ENCODE measurements at regions not wholly inside any gene's neighbourhood (a gene's known extent, or its start where the extent isn't known, plus 50 kb on each side); places are given as distances from the start of the nearest gene placed in this dataset.

DNA sequence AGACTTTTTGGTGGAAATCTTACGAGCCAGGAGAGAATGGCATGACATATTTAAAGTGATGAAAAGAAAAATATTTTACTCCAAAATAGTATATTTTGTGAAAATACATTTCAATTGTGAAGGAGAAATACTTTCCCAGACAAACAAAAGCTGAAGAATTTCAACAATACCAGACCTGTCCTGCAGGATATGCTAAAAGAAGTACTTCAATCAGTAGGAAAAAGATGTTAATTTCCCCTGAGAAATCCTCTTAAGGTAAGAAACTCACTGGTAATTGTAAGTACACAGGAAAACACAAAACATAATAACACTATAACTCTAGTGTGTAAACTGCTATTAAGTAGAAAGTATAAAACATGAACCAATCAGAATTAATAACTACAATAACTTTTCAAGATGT, 341.8 kb upstream of the GJE1 start:
- Histone ChIP-seq H3K4me3 (no peak overlapping the region), H3K9me3 (replicated peaks; ENCODE audit: control insufficient read depth, insufficient read depth, low read depth, low read length) (no peaks in the 10 kb centered on the region), H3K4me1 (replicated peaks in 1 of 2; ENCODE audit: control insufficient read depth in 2 of 2, insufficient read depth in 2 of 2, low read length in 2 of 2) (no peaks in the 10 kb centered on the region), H2AFZ (ENCODE audit: low read depth, low read length) (no peak overlapping the region), H3K79me2 (ENCODE audit: control insufficient read depth, insufficient read depth, low read length) (no peaks in the 10 kb centered on the region), H4K20me1 (replicated peaks; ENCODE audit: control insufficient read depth, insufficient read depth, low read length) (no peaks in the 10 kb centered on the region), H3K36me3 (ENCODE audit: control insufficient read depth, insufficient read depth, low read length) (no peaks in the 10 kb centered on the region), H3K27me3 (ENCODE audit: control insufficient read depth in 2 of 2, insufficient read depth in 2 of 2, low read length in 2 of 2) (no peaks in the 10 kb centered on the region), H3K9ac (ENCODE audit: insufficient read depth in 1 of 2, low read depth in 2 of 2, low read length in 2 of 2) (no peak overlapping the region), H3K4me2 (ENCODE audit: insufficient read depth, low read length) (no peak overlapping the region), H3K27ac (ENCODE audit: extremely low read depth, low read depth, low read length) (no peak overlapping the region), H3K9me1 (ENCODE audit: control insufficient read depth, insufficient read depth, low read length) (no peaks in the 10 kb centered on the region)
- no peak for FAIRE-seq
- intact Hi-C loops (cut with micrococcal nuclease), result no loop called here
- in situ Hi-C loops (cut with MboI), result no loop called here
- ChIA-PET CTCF (ENCODE audit: low intra/inter-chr PET ratio) (no interaction called here), POLR2A (interaction anchor here (0.7 kb wide), 1 partner anchor 19 kb away, joined by 3 read pairs; no protein-coding TSS in a partner anchor)
- no peak for DNase-seq (ENCODE audit: extremely low read depth in 1 of 4, low spot score in 3 of 4)
- no peak for TF ChIP-seq KLF6 (CRISPR knock-in tag; IDR thresholded peaks at IDR 0.05; ENCODE audit: borderline replicate concordance)
- no peak for ATAC-seq
- no TSS peak for BruUV-seq (replicated peaks)
- whole genome bisulfite sequencing (ENCODE audit: insufficient coverage, low coverage, missing lambda C conversion rate), result 19% methylated on average over 1 of the region's 1 CpG

DNA sequence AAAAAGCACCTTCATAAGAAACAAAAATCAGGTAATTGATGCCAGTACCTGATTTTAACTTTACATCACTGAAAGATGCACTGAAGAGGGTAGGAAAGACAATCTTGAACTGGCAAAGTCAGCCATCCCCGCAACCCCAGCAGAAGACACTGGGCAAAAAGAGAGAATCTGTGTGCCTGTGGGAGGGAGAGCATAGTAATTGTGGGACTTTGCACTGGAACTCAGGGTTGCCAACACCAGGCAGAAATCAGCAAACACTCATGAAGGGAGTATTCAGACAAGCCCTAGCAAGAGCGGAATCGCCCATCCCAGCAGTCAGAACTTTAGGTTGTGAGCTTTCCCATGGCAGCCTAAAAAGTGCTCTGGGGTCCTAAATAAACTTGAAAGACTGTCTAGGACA, 344.6 kb upstream of the GJE1 start:
- H3K9me1 ChIP-seq (ENCODE audit: control insufficient read depth, insufficient read depth, low read length), result no peaks in the 10 kb centered on the region
- FAIRE-seq, result no peak
- 38% methylated on average over 3 of the region's 3 CpGs for WGBS (ENCODE audit: insufficient coverage, low coverage, missing lambda C conversion rate)
- H2AFZ ChIP-seq (ENCODE audit: low read depth, low read length), result no peak overlapping the region
- H3K79me2 ChIP-seq (ENCODE audit: control insufficient read depth, insufficient read depth, low read length), result no peaks in the 10 kb centered on the region
- no peaks in the 10 kb centered on the region for H3K4me1 ChIP-seq (replicated peaks in 1 of 2; ENCODE audit: control insufficient read depth in 2 of 2, insufficient read depth in 2 of 2, low read length in 2 of 2)
- no peak for ATAC-seq
- H3K9me3 ChIP-seq (replicated peaks; ENCODE audit: control insufficient read depth, insufficient read depth, low read depth, low read length), result no peaks in the 10 kb centered on the region
- H3K27ac ChIP-seq (ENCODE audit: extremely low read depth, low read depth, low read length), result no peak overlapping the region
- no peaks in the 10 kb centered on the region for H3K36me3 ChIP-seq (ENCODE audit: control insufficient read depth, insufficient read depth, low read length)
- BruUV-seq (replicated peaks), result no TSS peak
- H3K9ac ChIP-seq (ENCODE audit: insufficient read depth in 1 of 2, low read depth in 2 of 2, low read length in 2 of 2), result no peak overlapping the region
- intact Hi-C loops (cut with micrococcal nuclease) (no loop called here), in situ Hi-C loops (cut with MboI) (no loop called here)
- no peak overlapping the region for H3K4me2 ChIP-seq (ENCODE audit: insufficient read depth, low read length)
- no peaks in the 10 kb centered on the region for H4K20me1 ChIP-seq (replicated peaks; ENCODE audit: control insufficient read depth, insufficient read depth, low read length)
- ChIA-PET CTCF (ENCODE audit: low intra/inter-chr PET ratio) (no interaction called here), POLR2A (no interaction called here)
- H3K27me3 ChIP-seq (ENCODE audit: control insufficient read depth in 2 of 2, insufficient read depth in 2 of 2, low read length in 2 of 2), result no peaks in the 10 kb centered on the region
- no peak for DNase-seq (ENCODE audit: extremely low read depth in 1 of 4, low spot score in 3 of 4)
- H3K4me3 ChIP-seq, result no peak overlapping the region
- TF ChIP-seq ZNF253 (CRISPR knock-in tag; conservative IDR thresholded peaks at IDR 0.05) (no peak), FOXJ3 (CRISPR knock-in tag; IDR thresholded peaks at IDR 0.05) (no peak), SRSF7 (optimal IDR thresholded peaks at IDR 0.05; ENCODE audit: low read depth, low read length) (no peak), CCAR2 (IDR thresholded peaks at IDR 0.05; ENCODE audit: low read depth, low read length) (no peak), BCL6 (CRISPR knock-in tag; IDR thresholded peaks at IDR 0.05) (no peak), HDAC8 (tag; IDR thresholded peaks at IDR 0.05) (no peak), BCOR (IDR thresholded peaks at IDR 0.05) (no peak), ZNF232 (CRISPR knock-in tag; IDR thresholded peaks at IDR 0.05) (no peak), CBX2 (IDR thresholded peaks at IDR 0.05; ENCODE audit: insufficient read depth, low read length, poor library complexity, severe bottlenecking) (no peak), GABPA (tag; conservative IDR thresholded peaks at IDR 0.05; ENCODE audit: low read depth) (no peak), TEAD4 (IDR thresholded peaks at IDR 0.05; ENCODE audit: low read length) (no peak), TEAD4 (CRISPR knock-in tag; IDR thresholded peaks at IDR 0.05; ENCODE audit: borderline replicate concordance) (no peak), NFYB (IDR thresholded peaks at IDR 0.05; ENCODE audit: extremely low read depth, insufficient read length) (no peak), RHOXF2B (CRISPR knock-in tag; conservative IDR thresholded peaks at IDR 0.05) (no peak), U2AF1 (optimal IDR thresholded peaks at IDR 0.05; ENCODE audit: low read depth, low read length) (no peak), ZC3H4 (CRISPR knock-in tag; IDR thresholded peaks at IDR 0.05; ENCODE audit: borderline replicate concordance) (no peak)
- TF ChIP-seq, protein P1, sequence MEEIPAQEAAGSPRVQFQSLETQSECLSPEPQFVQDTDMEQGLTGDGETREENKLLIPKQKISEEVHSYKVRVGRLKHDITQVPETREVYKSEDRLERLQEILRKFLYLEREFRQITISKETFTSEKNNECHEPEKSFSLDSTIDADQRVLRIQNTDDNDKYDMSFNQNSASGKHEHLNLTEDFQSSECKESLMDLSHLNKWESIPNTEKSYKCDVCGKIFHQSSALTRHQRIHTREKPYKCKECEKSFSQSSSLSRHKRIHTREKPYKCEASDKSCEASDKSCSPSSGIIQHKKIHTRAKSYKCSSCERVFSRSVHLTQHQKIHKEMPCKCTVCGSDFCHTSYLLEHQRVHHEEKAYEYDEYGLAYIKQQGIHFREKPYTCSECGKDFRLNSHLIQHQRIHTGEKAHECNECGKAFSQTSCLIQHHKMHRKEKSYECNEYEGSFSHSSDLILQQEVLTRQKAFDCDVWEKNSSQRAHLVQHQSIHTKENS (CRISPR knock-in tag; IDR thresholded peaks at IDR 0.05), result no peak

Measured in K562 (cell line).